K562 (cell line): ENCODE measurements at regions not wholly inside any gene's neighbourhood (a gene's known extent, or its start where the extent isn't known, plus 50 kb on each side); places are given as distances from the start of the nearest gene placed in this dataset.

Source experiments
- ATAC-seq: fragments of 200-7000 bp; cut with Tn5 transposase; 3 replicates; pipeline ENCODE4 v1.9.1; 2020; ENCODE audit warnings: moderate library complexity
- BruUV-seq: library from RNA; stranded (reverse); fragments of 400-500 nt; replicated peaks from 2 replicates; lab custom pipeline; 2021; lab: Mats Ljungman, UMichigan
- CTCF ChIA-PET: fragments of 300-600 bp; formaldehyde crosslinking; extraction: SDS; loops from one replicate; lab custom pipeline; 2021; ENCODE audit warnings: low intra/inter-chr PET ratio; lab: Yijun Ruan, JAX
- POLR2A ChIA-PET: fragments of 300-600, 350-650 bp; sonication (Branson Sonifier 250); formaldehyde crosslinking; extraction: SDS; loops from one replicate; lab custom pipeline; 2021; ENCODE audit warnings: antibody characterized with exemption, inconsistent platforms; lab: Yijun Ruan, JAX
- DNase-seq, 4 experiments: peaks; one replicate each; pipeline versions ENCODE4 v3.0.0 to v3.0.0-alpha.2; 2011 to 2018; ENCODE audit warnings: low spot score in 3 of 4, mixed read lengths in 3 of 4; ENCODE audit errors: extremely low read depth in 1 of 4
- FAIRE-seq: peaks from 2 replicates; lab custom pipeline; 2011; peaks lifted over from hg19 to GRCh38; lab: Jason Lieb, UNC
- H2AFZ ChIP-seq: 2 replicates; pipeline ENCODE4 v1.6.0; 2011; ENCODE audit warnings: low read depth, low read length, control low read depth, inconsistent platforms
- H3K27ac ChIP-seq: fragments of 200-600 bp; 3 replicates; pipeline ENCODE4 v1.8.0; 2011; ENCODE audit warnings: low read depth, mild to moderate bottlenecking, control low read depth, inconsistent platforms, low read length, moderate library complexity, mixed read lengths; ENCODE audit errors: extremely low read depth
- H3K27me3 ChIP-seq, 2 experiments: fragments of 300-600 bp in 1 of 2; 2 replicates in 1 of 2; 3 replicates in 1 of 2; pipeline versions ENCODE4 v1.6.0 to v1.8.0; 2011; ENCODE audit warnings: inconsistent platforms in 2 of 2, low read length in 2 of 2, mild to moderate bottlenecking in 1 of 2, mixed read lengths in 1 of 2, moderate library complexity in 1 of 2; ENCODE audit not compliant: control insufficient read depth in 2 of 2, insufficient read depth in 2 of 2
- H3K36me3 ChIP-seq: fragments of 300-600 bp; 3 replicates; pipeline ENCODE4 v1.8.0; 2011; ENCODE audit warnings: mild to moderate bottlenecking, low read length, inconsistent platforms; ENCODE audit not compliant: control insufficient read depth, insufficient read depth
- H3K4me1 ChIP-seq, 2 experiments: fragments of 200-600 bp in 1 of 2; replicated peaks in 1 of 2; 2 replicates in 1 of 2; 3 replicates in 1 of 2; pipeline versions ENCODE4 v1.5.1 to v1.8.0; 2011; ENCODE audit warnings: inconsistent platforms in 2 of 2, low read length in 2 of 2, mild to moderate bottlenecking in 1 of 2, mixed read lengths in 1 of 2, moderate library complexity in 1 of 2; ENCODE audit not compliant: control insufficient read depth in 2 of 2, insufficient read depth in 2 of 2
- H3K4me2 ChIP-seq: 2 replicates; pipeline ENCODE4 v1.6.1; 2011; ENCODE audit warnings: low read length, control low read depth, inconsistent platforms, mixed read lengths; ENCODE audit not compliant: insufficient read depth
- H3K4me3 ChIP-seq: fragments of 200-600 bp; sonication (generic), shearing (Covaris generic); 2 replicates; pipeline ENCODE4 v1.5.1; 2016; ENCODE audit warnings: control low read depth, inconsistent platforms
- H3K79me2 ChIP-seq: fragments of 200-600 bp; 3 replicates; pipeline ENCODE4 v1.8.0; 2011; ENCODE audit warnings: low read length, inconsistent platforms; ENCODE audit not compliant: control insufficient read depth, insufficient read depth
- H3K9ac ChIP-seq, 2 experiments: 2 replicates each; pipeline versions ENCODE4 v1.6.0 to v1.6.1; 2011; ENCODE audit warnings: low read depth in 2 of 2, low read length in 2 of 2, control low read depth in 1 of 2, inconsistent platforms in 1 of 2, mild to moderate bottlenecking in 1 of 2, mixed read lengths in 1 of 2; ENCODE audit not compliant: insufficient read depth in 1 of 2
- H3K9me1 ChIP-seq: one replicate; pipeline ENCODE4 v1.6.0; 2011; ENCODE audit warnings: inconsistent platforms, mild to moderate bottlenecking, low read length, moderate library complexity; ENCODE audit not compliant: control insufficient read depth, insufficient read depth
- H3K9me3 ChIP-seq: replicated peaks from 2 replicates; pipeline ENCODE4 v1.5.1; 2011; ENCODE audit warnings: low read depth, low read length, inconsistent platforms; ENCODE audit not compliant: control insufficient read depth, insufficient read depth
- H4K20me1 ChIP-seq: replicated peaks from 2 replicates; pipeline ENCODE4 v1.6.1; 2011; ENCODE audit warnings: low read length, inconsistent platforms, mixed read lengths; ENCODE audit not compliant: control insufficient read depth, insufficient read depth
- BRD4 ChIP-seq: fragments of 200-600 bp; sonication (generic); IDR thresholded peaks from 2 replicates; pipeline ENCODE4 v1.6.1; 2017; ENCODE audit warnings: inconsistent platforms
- CBX1 ChIP-seq: sonication (generic); IDR thresholded peaks from 2 replicates; pipeline ENCODE4 v1.6.1; 2016; ENCODE audit warnings: antibody characterized with exemption, low read depth, mild to moderate bottlenecking
- EHMT2 ChIP-seq: fragments of 450-650 bp; IDR thresholded peaks from 2 replicates; pipeline ENCODE4 v1.6.1; 2018; ENCODE audit warnings: antibody characterized with exemption
- FOS ChIP-seq: IDR thresholded peaks from 3 replicates; pipeline ENCODE4 v1.6.1; 2011; ENCODE audit not compliant: insufficient read length; ENCODE audit errors: extremely low read depth
- HCFC1 ChIP-seq: IDR thresholded peaks from 2 replicates; pipeline ENCODE4 v1.6.1; 2012; ENCODE audit warnings: low read depth, low read length, improper control_type of control experiment
- NFYB ChIP-seq: IDR thresholded peaks from 2 replicates; pipeline ENCODE4 v1.6.1; 2011; ENCODE audit warnings: mild to moderate bottlenecking, moderate library complexity; ENCODE audit not compliant: insufficient read length; ENCODE audit errors: extremely low read depth
- SUPT5H ChIP-seq: fragments of 450-650 bp; IDR thresholded peaks from 2 replicates; pipeline ENCODE4 v1.6.1; 2016
- THRAP3 ChIP-seq: fragments of 450-650 bp; IDR thresholded peaks from 2 replicates; pipeline ENCODE4 v1.6.1; 2016; ENCODE audit warnings: mild to moderate bottlenecking, inconsistent platforms, borderline replicate concordance
- ZNF24 ChIP-seq: fragments of 450-650 bp; IDR thresholded peaks from 2 replicates; pipeline ENCODE4 v1.6.1; 2016
- WGBS: fragments of 100-300 bp; shearing (Covaris generic); methylation state at CpG from one replicate; pipeline ENCODE4 v1.1.6; 2016; ENCODE audit warnings: low coverage, mixed read lengths; ENCODE audit not compliant: insufficient coverage; ENCODE audit errors: missing lambda C conversion rate; 5-methylcytosine and 5-hydroxymethylcytosine counted together
- in situ Hi-C: fragments of 300-500 bp; cut with MboI; formaldehyde crosslinking; loops from 4 replicates; pipeline ENCODE4 v1.15.0; 2018; ENCODE audit warnings: inconsistent platforms, mixed read lengths
- intact Hi-C: fragments of 100-400 bp; cut with micrococcal nuclease; formaldehyde crosslinking; loops from 2 replicates; pipeline ENCODE4 v1.14.2; 2022
- TF ChIP-seq, protein P1 (sequence below): fragments of 250-450 bp; sonication (Bioruptor Pico); IDR thresholded peaks from 2 replicates; pipeline ENCODE4 v1.9.0; 2021; ENCODE audit warnings: mild to moderate bottlenecking
- TF ChIP-seq, protein P2 (sequence below): fragments of 250-450 bp; sonication (Bioruptor Pico); IDR thresholded peaks from 2 replicates; pipeline ENCODE4 v1.8.0; 2021; ENCODE audit warnings: moderate library complexity, mild to moderate bottlenecking, inconsistent platforms
- TF ChIP-seq, protein P3 (sequence below): sonication (generic); formaldehyde crosslinking; IDR thresholded peaks from 2 replicates; pipeline ENCODE4 v1.5.0; 2020; ENCODE audit warnings: missing genetic modification reagents
- TF ChIP-seq, protein P4 (sequence below): fragments of 450-650 bp; IDR thresholded peaks from 2 replicates; pipeline ENCODE4 v1.6.1; 2017; ENCODE audit warnings: antibody characterized with exemption, mild to moderate bottlenecking
- TF ChIP-seq, protein P5 (sequence below): fragments of 200-400 bp; formaldehyde crosslinking; IDR thresholded peaks from 2 replicates; pipeline ENCODE4 v1.6.1; 2017; ENCODE audit warnings: mild to moderate bottlenecking, low read depth, low read length, moderate library complexity

DNA sequence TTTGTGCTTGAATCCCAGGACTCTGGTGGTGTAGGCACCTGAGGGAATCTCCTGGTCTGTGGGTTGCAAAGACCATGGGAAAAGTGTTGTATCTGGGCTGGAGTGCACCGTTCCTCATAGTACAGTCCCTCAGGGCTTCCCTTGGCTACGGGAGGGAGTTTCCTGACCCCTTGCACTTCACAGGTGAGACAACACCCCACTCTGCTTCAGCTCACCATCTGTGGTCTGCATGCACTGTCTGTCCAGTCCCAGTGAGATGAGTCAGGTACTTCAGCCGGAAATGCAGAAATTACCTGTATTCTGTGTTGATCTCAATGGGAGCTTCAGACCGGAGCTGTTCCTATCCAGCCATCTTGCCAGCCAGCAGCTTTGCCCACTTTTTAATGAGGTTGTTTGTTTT is 353.0 kb upstream of the IRS4 start:
- TF ChIP-seq, protein P1, sequence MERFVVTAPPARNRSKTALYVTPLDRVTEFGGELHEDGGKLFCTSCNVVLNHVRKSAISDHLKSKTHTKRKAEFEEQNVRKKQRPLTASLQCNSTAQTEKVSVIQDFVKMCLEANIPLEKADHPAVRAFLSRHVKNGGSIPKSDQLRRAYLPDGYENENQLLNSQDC (CRISPR knock-in tag) = no peak
- TF ChIP-seq HCFC1 (no peak), THRAP3 (no peak), CBX1 (no peak), SUPT5H (no peak), ZNF24 (no peak), NFYB (no peak), FOS (no peak), BRD4 (no peak), EHMT2 (no peak)
- TF ChIP-seq, protein P2, sequence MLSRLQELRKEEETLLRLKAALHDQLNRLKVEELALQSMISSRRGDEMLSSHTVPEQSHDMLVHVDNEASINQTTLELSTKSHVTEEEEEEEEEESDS (CRISPR knock-in tag) = no peak
- TF ChIP-seq, protein P3, sequence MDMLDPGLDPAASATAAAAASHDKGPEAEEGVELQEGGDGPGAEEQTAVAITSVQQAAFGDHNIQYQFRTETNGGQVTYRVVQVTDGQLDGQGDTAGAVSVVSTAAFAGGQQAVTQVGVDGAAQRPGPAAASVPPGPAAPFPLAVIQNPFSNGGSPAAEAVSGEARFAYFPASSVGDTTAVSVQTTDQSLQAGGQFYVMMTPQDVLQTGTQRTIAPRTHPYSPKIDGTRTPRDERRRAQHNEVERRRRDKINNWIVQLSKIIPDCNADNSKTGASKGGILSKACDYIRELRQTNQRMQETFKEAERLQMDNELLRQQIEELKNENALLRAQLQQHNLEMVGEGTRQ = no peak
- TF ChIP-seq, protein P4, sequence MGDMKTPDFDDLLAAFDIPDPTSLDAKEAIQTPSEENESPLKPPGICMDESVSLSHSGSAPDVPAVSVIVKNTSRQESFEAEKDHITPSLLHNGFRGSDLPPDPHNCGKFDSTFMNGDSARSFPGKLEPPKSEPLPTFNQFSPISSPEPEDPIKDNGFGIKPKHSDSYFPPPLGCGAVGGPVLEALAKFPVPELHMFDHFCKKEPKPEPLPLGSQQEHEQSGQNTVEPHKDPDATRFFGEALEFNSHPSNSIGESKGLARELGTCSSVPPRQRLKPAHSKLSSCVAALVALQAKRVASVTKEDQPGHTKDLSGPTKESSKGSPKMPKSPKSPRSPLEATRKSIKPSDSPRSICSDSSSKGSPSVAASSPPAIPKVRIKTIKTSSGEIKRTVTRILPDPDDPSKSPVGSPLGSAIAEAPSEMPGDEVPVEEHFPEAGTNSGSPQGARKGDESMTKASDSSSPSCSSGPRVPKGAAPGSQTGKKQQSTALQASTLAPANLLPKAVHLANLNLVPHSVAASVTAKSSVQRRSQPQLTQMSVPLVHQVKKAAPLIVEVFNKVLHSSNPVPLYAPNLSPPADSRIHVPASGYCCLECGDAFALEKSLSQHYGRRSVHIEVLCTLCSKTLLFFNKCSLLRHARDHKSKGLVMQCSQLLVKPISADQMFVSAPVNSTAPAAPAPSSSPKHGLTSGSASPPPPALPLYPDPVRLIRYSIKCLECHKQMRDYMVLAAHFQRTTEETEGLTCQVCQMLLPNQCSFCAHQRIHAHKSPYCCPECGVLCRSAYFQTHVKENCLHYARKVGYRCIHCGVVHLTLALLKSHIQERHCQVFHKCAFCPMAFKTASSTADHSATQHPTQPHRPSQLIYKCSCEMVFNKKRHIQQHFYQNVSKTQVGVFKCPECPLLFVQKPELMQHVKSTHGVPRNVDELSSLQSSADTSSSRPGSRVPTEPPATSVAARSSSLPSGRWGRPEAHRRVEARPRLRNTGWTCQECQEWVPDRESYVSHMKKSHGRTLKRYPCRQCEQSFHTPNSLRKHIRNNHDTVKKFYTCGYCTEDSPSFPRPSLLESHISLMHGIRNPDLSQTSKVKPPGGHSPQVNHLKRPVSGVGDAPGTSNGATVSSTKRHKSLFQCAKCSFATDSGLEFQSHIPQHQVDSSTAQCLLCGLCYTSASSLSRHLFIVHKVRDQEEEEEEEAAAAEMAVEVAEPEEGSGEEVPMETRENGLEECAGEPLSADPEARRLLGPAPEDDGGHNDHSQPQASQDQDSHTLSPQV = no peak
- TF ChIP-seq, protein P5, sequence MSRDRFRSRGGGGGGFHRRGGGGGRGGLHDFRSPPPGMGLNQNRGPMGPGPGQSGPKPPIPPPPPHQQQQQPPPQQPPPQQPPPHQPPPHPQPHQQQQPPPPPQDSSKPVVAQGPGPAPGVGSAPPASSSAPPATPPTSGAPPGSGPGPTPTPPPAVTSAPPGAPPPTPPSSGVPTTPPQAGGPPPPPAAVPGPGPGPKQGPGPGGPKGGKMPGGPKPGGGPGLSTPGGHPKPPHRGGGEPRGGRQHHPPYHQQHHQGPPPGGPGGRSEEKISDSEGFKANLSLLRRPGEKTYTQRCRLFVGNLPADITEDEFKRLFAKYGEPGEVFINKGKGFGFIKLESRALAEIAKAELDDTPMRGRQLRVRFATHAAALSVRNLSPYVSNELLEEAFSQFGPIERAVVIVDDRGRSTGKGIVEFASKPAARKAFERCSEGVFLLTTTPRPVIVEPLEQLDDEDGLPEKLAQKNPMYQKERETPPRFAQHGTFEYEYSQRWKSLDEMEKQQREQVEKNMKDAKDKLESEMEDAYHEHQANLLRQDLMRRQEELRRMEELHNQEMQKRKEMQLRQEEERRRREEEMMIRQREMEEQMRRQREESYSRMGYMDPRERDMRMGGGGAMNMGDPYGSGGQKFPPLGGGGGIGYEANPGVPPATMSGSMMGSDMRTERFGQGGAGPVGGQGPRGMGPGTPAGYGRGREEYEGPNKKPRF = no peak
- no peak overlapping the region for H2AFZ ChIP-seq
- H3K79me2 ChIP-seq = no peaks in the 10 kb centered on the region
- no peaks in the 10 kb centered on the region for H4K20me1 ChIP-seq
- no peak for FAIRE-seq
- POLR2A ChIA-PET = no interaction called here
- CTCF ChIA-PET = no interaction called here
- BruUV-seq = no TSS peak
- no peak for ATAC-seq
- WGBS = 0% methylated on average over 4 of the region's 4 CpGs
- no peak overlapping the region for H3K4me2 ChIP-seq
- H3K9me3 ChIP-seq = no peaks in the 10 kb centered on the region
- H3K9me1 ChIP-seq = no peaks in the 10 kb centered on the region
- H3K4me3 ChIP-seq = no peak overlapping the region
- intact Hi-C loops (no loop called here), in situ Hi-C loops (no loop called here)
- no peak overlapping the region for H3K9ac ChIP-seq
- no peaks in the 10 kb centered on the region for H3K27me3 ChIP-seq
- no peaks in the 10 kb centered on the region for H3K36me3 ChIP-seq
- no peak overlapping the region for H3K27ac ChIP-seq
- DNase-seq = no peak
- H3K4me1 ChIP-seq = no peaks in the 10 kb centered on the region
